Prostate gland (tissue), 2 donors: ENCODE measurements at regions not wholly inside any gene's neighbourhood (a gene's known extent, or its start where the extent isn't known, plus 50 kb on each side); places are given as distances from the start of the nearest gene placed in this dataset.

ENCODE experiments used
- DNase-seq: peaks from one replicate; pipeline ENCODE4 v3.0.0-alpha.2; 2019; ENCODE audit warnings: low spot score
- H3K27ac ChIP-seq, 2 donors: fragments of 200-600 bp; sonication (generic); 2 replicates each; pipeline ENCODE4 v1.5.1; 2017 to 2019
- H3K27me3 ChIP-seq: fragments of 200-600 bp; sonication (generic); replicated peaks from 2 replicates; pipeline ENCODE4 v1.5.1; 2019; ENCODE audit not compliant: insufficient read depth
- H3K36me3 ChIP-seq, 2 donors: fragments of 200-600 bp; sonication (generic); 1 replicate in 1 of 2; 2 replicates in 1 of 2; pipeline versions ENCODE4 v1.5.1 to v1.8.1; 2017 to 2019
- H3K4me1 ChIP-seq: fragments of 200-600 bp; sonication (generic); replicated peaks from 2 replicates; pipeline ENCODE4 v1.5.1; 2019
- H3K4me3 ChIP-seq, 2 donors: fragments of 200-600 bp; sonication (generic); 2 replicates each; pipeline ENCODE4 v1.5.1; 2017 to 2019
- H3K9me3 ChIP-seq: fragments of 200-600 bp; sonication (generic); 2 replicates; pipeline ENCODE4 v1.5.1; 2017
- POLR2A ChIP-seq: fragments of 450-650 bp; IDR thresholded peaks from one replicate; pipeline ENCODE4 v1.6.1; 2016; ENCODE audit warnings: antibody characterized with exemption, mild to moderate bottlenecking
- POLR2AphosphoS5 ChIP-seq: sonication (generic); formaldehyde crosslinking; IDR thresholded peaks from one replicate; pipeline ENCODE4 v1.6.1; 2017; ENCODE audit warnings: antibody characterized with exemption
- WGBS: methylation state at CpG from one replicate; pipeline ENCODE4 v1.1.5; 2018; 5-methylcytosine and 5-hydroxymethylcytosine counted together
- intact Hi-C: fragments of 100-400 bp; cut with DNase I; formaldehyde crosslinking; loops from one replicate; pipeline ENCODE4 v1.14.2; 2022
- TF ChIP-seq, protein P1 (sequence below), 4 experiments: fragments of 200-600 bp in 2 of 4; fragments of 450-650 bp in 2 of 4; sonication (generic) in 2 of 4; IDR thresholded peaks; 1 replicate in 3 of 4; 2 replicates in 1 of 4; pipeline ENCODE4 v1.5.1; 2016 to 2019; ENCODE audit warnings: antibody characterized with exemption in 4 of 4, mild to moderate bottlenecking in 2 of 4, moderate library complexity in 2 of 4

DNA sequence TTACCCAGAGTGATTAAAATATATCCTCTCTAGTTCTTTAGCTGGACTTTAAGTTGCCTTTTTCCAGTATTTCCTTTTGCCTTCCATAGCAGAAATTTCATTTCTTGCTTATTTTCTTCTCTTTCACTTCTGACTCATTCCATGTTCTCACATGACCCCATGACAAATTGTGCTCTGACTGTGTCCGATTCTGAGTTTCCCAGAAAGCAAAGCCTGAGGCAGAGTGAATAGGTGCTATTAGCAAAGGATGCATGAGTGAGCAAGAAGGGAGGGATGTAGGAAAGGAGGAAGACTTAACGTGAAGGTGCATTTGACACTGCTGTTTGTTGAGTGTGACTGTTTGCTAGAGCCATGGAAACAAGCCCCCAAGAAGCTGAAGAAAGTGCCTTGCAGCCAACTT lies 82.6 kb upstream of the CNTNAP4 start:
- no peak overlapping the region for H3K27ac ChIP-seq
- no peaks in the 10 kb centered on the region for H3K9me3 ChIP-seq
- DNase-seq: no peak
- intact Hi-C loops: no loop called here
- H3K4me1 ChIP-seq: no peaks in the 10 kb centered on the region
- TF ChIP-seq, protein P1, sequence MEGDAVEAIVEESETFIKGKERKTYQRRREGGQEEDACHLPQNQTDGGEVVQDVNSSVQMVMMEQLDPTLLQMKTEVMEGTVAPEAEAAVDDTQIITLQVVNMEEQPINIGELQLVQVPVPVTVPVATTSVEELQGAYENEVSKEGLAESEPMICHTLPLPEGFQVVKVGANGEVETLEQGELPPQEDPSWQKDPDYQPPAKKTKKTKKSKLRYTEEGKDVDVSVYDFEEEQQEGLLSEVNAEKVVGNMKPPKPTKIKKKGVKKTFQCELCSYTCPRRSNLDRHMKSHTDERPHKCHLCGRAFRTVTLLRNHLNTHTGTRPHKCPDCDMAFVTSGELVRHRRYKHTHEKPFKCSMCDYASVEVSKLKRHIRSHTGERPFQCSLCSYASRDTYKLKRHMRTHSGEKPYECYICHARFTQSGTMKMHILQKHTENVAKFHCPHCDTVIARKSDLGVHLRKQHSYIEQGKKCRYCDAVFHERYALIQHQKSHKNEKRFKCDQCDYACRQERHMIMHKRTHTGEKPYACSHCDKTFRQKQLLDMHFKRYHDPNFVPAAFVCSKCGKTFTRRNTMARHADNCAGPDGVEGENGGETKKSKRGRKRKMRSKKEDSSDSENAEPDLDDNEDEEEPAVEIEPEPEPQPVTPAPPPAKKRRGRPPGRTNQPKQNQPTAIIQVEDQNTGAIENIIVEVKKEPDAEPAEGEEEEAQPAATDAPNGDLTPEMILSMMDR (IDR thresholded peaks at IDR 0.05): no peak
- TF ChIP-seq POLR2AphosphoS5: no peak
- TF ChIP-seq POLR2A: no peak
- H3K36me3 ChIP-seq: no peaks in the 10 kb centered on the region
- H3K4me3 ChIP-seq: no peak overlapping the region
- no peaks in the 10 kb centered on the region for H3K27me3 ChIP-seq
- WGBS: 7% methylated on average over 2 of the region's 2 CpGs

DNA sequence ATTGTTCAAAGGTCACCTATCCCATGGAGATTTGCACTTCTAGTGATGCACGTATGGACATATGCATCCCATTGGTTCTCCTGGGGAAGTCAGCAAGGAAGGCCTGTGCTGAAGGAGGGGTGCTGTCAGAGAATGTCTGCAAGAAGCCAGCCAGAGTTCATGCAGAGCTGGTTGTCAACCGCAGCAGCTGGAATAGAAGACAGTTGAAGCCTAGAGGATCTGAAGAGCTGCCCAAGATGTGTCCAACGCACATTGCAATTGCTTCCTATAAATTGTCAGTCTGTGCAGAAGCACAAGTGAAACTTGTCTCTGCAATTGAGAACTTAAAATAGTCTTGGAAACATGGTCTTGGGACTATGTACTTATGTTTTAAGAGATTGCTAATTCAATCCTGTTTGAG lies 82.1 kb upstream of the CNTNAP4 start:
- Histone ChIP-seq H3K27ac (no peak overlapping the region), H3K36me3 (no peaks in the 10 kb centered on the region), H3K27me3 (no peaks in the 10 kb centered on the region), H3K4me3 (no peak overlapping the region), H3K9me3 (no peaks in the 10 kb centered on the region), H3K4me1 (no peaks in the 10 kb centered on the region)
- 62% methylated on average over 3 of the region's 3 CpGs for WGBS
- no peak for DNase-seq
- intact Hi-C loops: no loop called here
- TF ChIP-seq POLR2A (no peak), POLR2AphosphoS5 (no peak)
- TF ChIP-seq, protein P1 (IDR thresholded peaks at IDR 0.05): no peak

DNA sequence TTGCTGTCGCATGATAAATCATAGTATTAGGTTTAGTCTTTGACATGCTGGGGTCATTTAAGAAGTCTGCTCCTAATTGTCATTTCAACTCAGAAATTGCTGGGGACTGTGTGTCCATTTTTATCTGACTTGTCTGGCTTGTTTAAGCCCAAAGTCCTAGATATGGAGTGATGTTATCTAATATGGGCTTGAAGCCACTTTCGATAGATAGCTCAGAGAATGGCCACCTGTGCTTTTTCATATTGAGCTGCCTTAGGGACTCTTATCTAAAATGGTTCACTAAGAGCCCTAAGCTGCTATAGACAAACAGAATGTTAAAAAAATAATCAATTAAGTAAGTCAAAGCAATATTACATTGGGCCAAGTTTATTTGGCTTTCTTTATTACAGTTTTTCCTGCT lies 81.6 kb upstream of the CNTNAP4 start:
- no peak for DNase-seq
- 47% methylated on average over 2 of the region's 2 CpGs for WGBS
- intact Hi-C loops: no loop called here
- Histone ChIP-seq H3K4me1 (no peaks in the 10 kb centered on the region), H3K27me3 (no peaks in the 10 kb centered on the region), H3K4me3 (no peak overlapping the region), H3K36me3 (no peaks in the 10 kb centered on the region), H3K27ac (no peak overlapping the region), H3K9me3 (no peaks in the 10 kb centered on the region)
- TF ChIP-seq POLR2AphosphoS5 (no peak), POLR2A (no peak)
- TF ChIP-seq, protein P1 (IDR thresholded peaks at IDR 0.05): no peak

DNA sequence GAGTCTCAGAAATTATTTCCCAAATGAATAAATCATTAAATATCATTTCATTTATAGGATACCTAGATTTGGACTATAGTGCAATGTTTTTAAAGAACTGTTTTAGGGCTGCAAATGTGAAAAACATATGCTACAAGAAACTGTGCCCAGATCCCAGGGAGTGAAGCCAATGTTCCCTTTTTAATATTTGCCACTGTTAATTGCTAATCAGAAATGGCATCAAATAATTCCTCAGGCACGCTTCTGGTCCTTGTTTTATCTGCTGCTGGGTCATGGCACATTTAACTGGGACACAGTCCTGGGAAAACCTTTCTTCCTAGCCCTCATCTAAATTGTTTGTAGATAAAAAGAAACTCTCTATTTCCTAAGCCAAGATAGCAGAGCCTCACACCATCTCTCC lies 79.3 kb upstream of the CNTNAP4 start:
- no peaks in the 10 kb centered on the region for H3K36me3 ChIP-seq
- no peaks in the 10 kb centered on the region for H3K9me3 ChIP-seq
- H3K27ac ChIP-seq: no peak overlapping the region
- no peaks in the 10 kb centered on the region for H3K4me1 ChIP-seq
- intact Hi-C loops: no loop called here
- WGBS: 67% methylated on average over 1 of the region's 1 CpG
- no peak overlapping the region for H3K4me3 ChIP-seq
- TF ChIP-seq POLR2AphosphoS5 (no peak), POLR2A (no peak)
- TF ChIP-seq, protein P1 (IDR thresholded peaks at IDR 0.05): no peak
- DNase-seq: no peak
- no peaks in the 10 kb centered on the region for H3K27me3 ChIP-seq

DNA sequence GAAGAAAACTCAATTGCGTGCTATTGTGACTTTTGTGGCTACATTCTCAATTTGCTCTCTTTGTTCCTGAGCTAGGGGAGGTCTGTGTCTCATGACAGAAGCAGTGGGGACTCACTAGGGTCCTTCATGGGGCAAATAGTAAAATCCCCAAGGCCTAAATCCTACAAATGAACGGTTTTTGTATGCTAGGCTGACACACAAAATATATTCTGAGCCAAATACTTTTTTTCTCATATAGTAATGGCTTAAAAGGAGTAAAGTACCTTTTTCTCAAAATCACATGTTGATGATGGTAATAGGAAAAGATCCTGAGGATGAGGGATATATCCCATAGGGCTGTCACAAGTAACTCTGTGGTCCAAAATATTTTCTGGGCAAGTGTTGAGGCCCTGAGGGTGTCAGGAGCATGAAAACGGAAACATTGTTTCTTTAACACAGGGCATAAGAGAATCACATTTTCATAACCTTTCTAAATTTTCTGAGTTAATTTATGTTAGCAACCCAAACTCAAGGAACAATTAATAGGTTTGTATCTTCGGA lies 77.5 kb upstream of the CNTNAP4 start:
- TF ChIP-seq POLR2A: no peak
- TF ChIP-seq POLR2AphosphoS5: no peak
- TF ChIP-seq, protein P1 (IDR thresholded peaks at IDR 0.05): no peak
- Histone ChIP-seq H3K27me3 (no peaks in the 10 kb centered on the region), H3K36me3 (no peaks in the 10 kb centered on the region), H3K4me1 (no peaks in the 10 kb centered on the region), H3K9me3 (no peaks in the 10 kb centered on the region), H3K27ac (no peak overlapping the region), H3K4me3 (no peak overlapping the region)
- DNase-seq: no peak
- intact Hi-C loops: no loop called here
- WGBS: 46% methylated on average over 4 of the region's 4 CpGs
